Suprapubic skin (tissue), 4 donors: ENCODE measurements at regions not wholly inside any gene's neighbourhood (a gene's known extent, or its start where the extent isn't known, plus 50 kb on each side); places are given as distances from the start of the nearest gene placed in this dataset.

ENCODE experiments used
- DNase-seq, 2 donors: peaks; one replicate each; pipeline ENCODE4 v3.0.0-alpha.2; 2019; ENCODE audit warnings: low spot score in 2 of 2
- H3K27ac ChIP-seq: fragments of 200-600 bp; sonication (generic); one replicate; pipeline ENCODE4 v1.5.1; 2019
- H3K27me3 ChIP-seq: fragments of 200-600 bp; sonication (generic); one replicate; pipeline ENCODE4 v1.5.1; 2019
- H3K36me3 ChIP-seq: fragments of 200-600 bp; sonication (generic); one replicate; pipeline ENCODE4 v1.5.1; 2019
- H3K4me1 ChIP-seq: fragments of 200-600 bp; sonication (generic); one replicate; pipeline ENCODE4 v1.5.1; 2019
- H3K4me3 ChIP-seq: fragments of 200-600 bp; sonication (generic); one replicate; pipeline ENCODE4 v1.5.1; 2019; ENCODE audit warnings: mild to moderate bottlenecking
- H3K9me3 ChIP-seq: fragments of 200-600 bp; sonication (generic); one replicate; pipeline ENCODE4 v1.5.1; 2019
- CTCF ChIP-seq, 2 donors: fragments of 200-600 bp in 1 of 2; fragments of 450-650 bp in 1 of 2; sonication (generic) in 1 of 2; IDR thresholded peaks; one replicate each; pipeline ENCODE4 v1.5.1; 2016 to 2019; ENCODE audit warnings: antibody characterized with exemption in 2 of 2, mild to moderate bottlenecking in 1 of 2, moderate library complexity in 1 of 2
- EP300 ChIP-seq: sonication (generic); formaldehyde crosslinking; IDR thresholded peaks from one replicate; pipeline ENCODE4 v1.6.1; 2017; ENCODE audit warnings: antibody characterized with exemption
- POLR2A ChIP-seq, 2 donors: fragments of 450-650 bp; IDR thresholded peaks; one replicate each; pipeline ENCODE4 v1.6.1; 2017; ENCODE audit warnings: antibody characterized with exemption in 2 of 2, mild to moderate bottlenecking in 2 of 2, moderate library complexity in 2 of 2
- POLR2AphosphoS5 ChIP-seq, 3 donors: sonication (generic); formaldehyde crosslinking; IDR thresholded peaks; one replicate each; pipeline ENCODE4 v1.6.1; 2017; ENCODE audit warnings: antibody characterized with exemption in 3 of 3
- WGBS: methylation state at CpG from one replicate; pipeline ENCODE4 v1.1.5; 2018; 5-methylcytosine and 5-hydroxymethylcytosine counted together

GRCh38 chr4:117514391-117515175, 429.2 kb upstream of the TRAM1L1 start:
- H3K9me3 ChIP-seq = peaks cover 8% of the 10 kb centered on the region
- no peaks in the 10 kb centered on the region for H3K27me3 ChIP-seq
- no peak overlapping the region for H3K27ac ChIP-seq
- H3K36me3 ChIP-seq = no peaks in the 10 kb centered on the region
- H3K4me3 ChIP-seq = no peak overlapping the region
- no peaks in the 10 kb centered on the region for H3K4me1 ChIP-seq
- no peak for DNase-seq
- TF ChIP-seq CTCF (IDR thresholded peaks at IDR 0.05) = no peak
- TF ChIP-seq EP300 = no peak
- no peak for TF ChIP-seq POLR2A (IDR thresholded peaks at IDR 0.05)
- TF ChIP-seq POLR2AphosphoS5 (IDR thresholded peaks at IDR 0.05) = no peak

- WGBS = 31% methylated on average over 2 of the region's 2 CpGs
- DNase-seq = no peak
- no peak for TF ChIP-seq CTCF (IDR thresholded peaks at IDR 0.05)
- TF ChIP-seq POLR2AphosphoS5 (IDR thresholded peaks at IDR 0.05) = no peak
- no peak for TF ChIP-seq EP300
- TF ChIP-seq POLR2A (IDR thresholded peaks at IDR 0.05) = no peak
- H3K27ac ChIP-seq = no peak overlapping the region
- no peaks in the 10 kb centered on the region for H3K27me3 ChIP-seq
- no peaks in the 10 kb centered on the region for H3K36me3 ChIP-seq
- H3K4me3 ChIP-seq = no peak overlapping the region
- H3K4me1 ChIP-seq = no peaks in the 10 kb centered on the region
- peaks cover 8% of the 10 kb centered on the region for H3K9me3 ChIP-seq
These were observed 430.5 kb upstream of the TRAM1L1 start for GRCh38 chr4:117515921-117516320.

- no peak for DNase-seq
- no peak for TF ChIP-seq POLR2A (IDR thresholded peaks at IDR 0.05)
- no peak for TF ChIP-seq EP300
- no peak for TF ChIP-seq POLR2AphosphoS5 (IDR thresholded peaks at IDR 0.05)
- TF ChIP-seq CTCF (IDR thresholded peaks at IDR 0.05) = no peak
- 29% methylated on average over 1 of the region's 1 CpG for WGBS
- no peak overlapping the region for H3K27ac ChIP-seq
- no peaks in the 10 kb centered on the region for H3K9me3 ChIP-seq
- H3K4me1 ChIP-seq = no peaks in the 10 kb centered on the region
- no peaks in the 10 kb centered on the region for H3K36me3 ChIP-seq
- no peak overlapping the region for H3K4me3 ChIP-seq
- H3K27me3 ChIP-seq = no peaks in the 10 kb centered on the region
These were observed 442.2 kb upstream of the TRAM1L1 start for GRCh38 chr4:117527601-117528000.

GRCh38 chr4:117529401-117529800, 444.0 kb upstream of the TRAM1L1 start:
- no peak for DNase-seq
- no peak overlapping the region for H3K27ac ChIP-seq
- H3K36me3 ChIP-seq = no peaks in the 10 kb centered on the region
- no peaks in the 10 kb centered on the region for H3K9me3 ChIP-seq
- 78% methylated on average over 3 of the region's 3 CpGs for WGBS
- H3K4me3 ChIP-seq = no peak overlapping the region
- no peaks in the 10 kb centered on the region for H3K27me3 ChIP-seq
- H3K4me1 ChIP-seq = no peaks in the 10 kb centered on the region
- TF ChIP-seq POLR2A (IDR thresholded peaks at IDR 0.05) (no peak), CTCF (IDR thresholded peaks at IDR 0.05) (no peak), EP300 (no peak), POLR2AphosphoS5 (IDR thresholded peaks at IDR 0.05) (no peak)

- no peak overlapping the region for H3K27ac ChIP-seq
- H3K4me3 ChIP-seq = no peak overlapping the region
- 89% methylated on average over 1 of the region's 1 CpG for WGBS
- no peaks in the 10 kb centered on the region for H3K4me1 ChIP-seq
- TF ChIP-seq CTCF (IDR thresholded peaks at IDR 0.05) = no peak
- no peak for TF ChIP-seq POLR2A (IDR thresholded peaks at IDR 0.05)
- TF ChIP-seq EP300 = no peak
- no peak for TF ChIP-seq POLR2AphosphoS5 (IDR thresholded peaks at IDR 0.05)
- no peaks in the 10 kb centered on the region for H3K36me3 ChIP-seq
- H3K9me3 ChIP-seq = no peaks in the 10 kb centered on the region
- H3K27me3 ChIP-seq = no peaks in the 10 kb centered on the region
- DNase-seq = no peak
These were observed 448.1 kb upstream of the TRAM1L1 start for GRCh38 chr4:117533501-117533900.
